HepG2 (cell line): ENCODE measurements at regions not wholly inside any gene's neighbourhood (a gene's known extent, or its start where the extent isn't known, plus 50 kb on each side); places are given as distances from the start of the nearest gene placed in this dataset.

Source experiments
- ATAC-seq: fragments of 200-7000 bp; cut with Tn5 transposase; 3 replicates; pipeline ENCODE4 v1.9.1; 2020; ENCODE audit warnings: mild to moderate bottlenecking, moderate library complexity
- BruUV-seq: library from RNA; stranded (reverse); fragments of 400-500 nt; replicated peaks from 2 replicates; lab custom pipeline; 2021; lab: Mats Ljungman, UMichigan
- CTCF ChIA-PET: fragments of 300-600 bp; formaldehyde crosslinking; extraction: SDS; loops from one replicate; lab custom pipeline; 2021; ENCODE audit warnings: low total read pairs, inconsistent platforms, low intra/inter-chr PET ratio; lab: Yijun Ruan, JAX
- POLR2A ChIA-PET: fragments of 350-600 bp; sonication (Branson Sonifier 250); formaldehyde crosslinking; loops from one replicate; lab custom pipeline; 2020; ENCODE audit warnings: antibody characterized with exemption, inconsistent platforms; lab: Yijun Ruan, JAX
- DNase-seq: peaks from one replicate; pipeline ENCODE4 v3.0.0-alpha.2; 2015; ENCODE audit warnings: low spot score
- FAIRE-seq: peaks from 3 replicates; lab custom pipeline; 2011; peaks lifted over from hg19 to GRCh38; lab: Jason Lieb, UNC
- H2AFZ ChIP-seq: one replicate; pipeline ENCODE4 v1.6.1; 2011; ENCODE audit warnings: low read length, inconsistent platforms
- H3K27ac ChIP-seq: fragments of 300-600 bp; 3 replicates; pipeline ENCODE4 v1.8.0; 2011; ENCODE audit warnings: mixed run types, mild to moderate bottlenecking, mixed read lengths, low read length, inconsistent platforms; ENCODE audit not compliant: insufficient read depth; ENCODE audit errors: extremely low read length
- H3K27me3 ChIP-seq, 2 experiments: fragments of 200-600 bp in 1 of 2; 2 replicates in 1 of 2; 3 replicates in 1 of 2; pipeline versions ENCODE4 v1.6.0 to v1.8.0; 2011; ENCODE audit warnings: low read length in 2 of 2, mild to moderate bottlenecking in 2 of 2, moderate library complexity in 2 of 2, inconsistent platforms in 1 of 2; ENCODE audit not compliant: insufficient read depth in 2 of 2, control insufficient read depth in 1 of 2
- H3K36me3 ChIP-seq, 2 experiments: fragments of 200-600 bp in 1 of 2; replicated peaks in 1 of 2; 2 replicates in 1 of 2; 3 replicates in 1 of 2; pipeline versions ENCODE4 v1.5.1 to v1.8.0; 2011; ENCODE audit warnings: low read length in 2 of 2, inconsistent platforms in 1 of 2; ENCODE audit not compliant: insufficient read depth in 2 of 2, control insufficient read depth in 1 of 2
- H3K4me1 ChIP-seq: 2 replicates; pipeline ENCODE4 v1.5.1; 2012; ENCODE audit warnings: low read length, inconsistent platforms; ENCODE audit not compliant: insufficient read depth
- H3K4me2 ChIP-seq: 2 replicates; pipeline ENCODE4 v1.6.0; 2011; ENCODE audit warnings: low read depth, low read length, inconsistent platforms
- H3K4me3 ChIP-seq, 3 experiments: fragments of 200-600 bp in 1 of 3; sonication (generic), shearing (Covaris generic) in 1 of 3; replicated peaks in 1 of 3; 2 replicates each; pipeline ENCODE4 v1.5.1; 2011 to 2016; ENCODE audit warnings: low read length in 3 of 3, inconsistent platforms in 2 of 3, low read depth in 2 of 3, mild to moderate bottlenecking in 2 of 3, control low read depth in 1 of 3, mixed read lengths in 1 of 3; ENCODE audit not compliant: insufficient read depth in 1 of 3
- H3K79me2 ChIP-seq: one replicate; pipeline ENCODE4 v1.6.1; 2011; ENCODE audit warnings: low read length, inconsistent platforms; ENCODE audit not compliant: insufficient read depth
- H3K9ac ChIP-seq: 2 replicates; pipeline ENCODE4 v1.6.0; 2011; ENCODE audit warnings: mild to moderate bottlenecking, low read depth, low read length, inconsistent platforms; ENCODE audit not compliant: insufficient read depth
- H3K9me3 ChIP-seq: 2 replicates; pipeline ENCODE4 v1.5.1; 2012; ENCODE audit warnings: mild to moderate bottlenecking, low read length
- H4K20me1 ChIP-seq: 2 replicates; pipeline ENCODE4 v1.6.0; 2011; ENCODE audit warnings: inconsistent platforms, mild to moderate bottlenecking, low read length, moderate library complexity; ENCODE audit not compliant: insufficient read depth
- CENPX ChIP-seq: sonication (generic); formaldehyde crosslinking; IDR thresholded peaks from 2 replicates; pipeline ENCODE4 v1.9.0; 2021; ENCODE audit warnings: mild to moderate bottlenecking, missing genetic modification reagents, moderate library complexity
- EEA1 ChIP-seq: sonication (generic); formaldehyde crosslinking; IDR thresholded peaks from 2 replicates; pipeline ENCODE4 v1.5.1; 2020; ENCODE audit warnings: mild to moderate bottlenecking, missing genetic modification reagents, borderline replicate concordance
- HNRNPL ChIP-seq: fragments of 200-400 bp; formaldehyde crosslinking; IDR thresholded peaks from 2 replicates; pipeline ENCODE4 v1.6.1; 2017; ENCODE audit warnings: mild to moderate bottlenecking, low read depth, low read length
- MEIS2 ChIP-seq: sonication (generic); formaldehyde crosslinking; IDR thresholded peaks from 2 replicates; pipeline ENCODE4 v1.9.0; 2021; ENCODE audit warnings: mild to moderate bottlenecking, missing genetic modification reagents
- MXD3 ChIP-seq: IDR thresholded peaks from 2 replicates; pipeline ENCODE4 v1.6.1; 2016; ENCODE audit warnings: mild to moderate bottlenecking, missing biosample characterization, missing genetic modification reagents
- PHF5A ChIP-seq: IDR thresholded peaks from one replicate; pipeline ENCODE4 v1.6.1; 2018; ENCODE audit warnings: low read depth, missing genetic modification reagents; ENCODE audit not compliant: unreplicated experiment
- RAD51 ChIP-seq: fragments of 450-650 bp; IDR thresholded peaks from 2 replicates; pipeline ENCODE4 v1.6.1; 2016; ENCODE audit warnings: borderline replicate concordance
- RERE ChIP-seq: IDR thresholded peaks from 2 replicates; pipeline ENCODE4 v1.6.1; 2016; ENCODE audit warnings: low read depth, missing genetic modification reagents, missing compliant biosample characterization
- REXO4 ChIP-seq: sonication (generic); formaldehyde crosslinking; IDR thresholded peaks from 2 replicates; pipeline ENCODE4 v1.8.0; 2022; ENCODE audit warnings: missing genetic modification reagents, mild to moderate bottlenecking, borderline replicate concordance
- SAP130 ChIP-seq: IDR thresholded peaks from 2 replicates; pipeline ENCODE4 v1.6.1; 2016; ENCODE audit warnings: low read depth
- ZBTB21 ChIP-seq: sonication (generic); formaldehyde crosslinking; IDR thresholded peaks from 2 replicates; pipeline ENCODE4 v1.4.0; 2020; ENCODE audit warnings: missing genetic modification reagents
- ZFP91 ChIP-seq: sonication (generic); formaldehyde crosslinking; IDR thresholded peaks from 2 replicates; pipeline ENCODE4 v1.9.0; 2022; ENCODE audit warnings: missing genetic modification reagents, mild to moderate bottlenecking, borderline replicate concordance
- ZNF138 ChIP-seq: sonication (generic); formaldehyde crosslinking; IDR thresholded peaks from 2 replicates; pipeline ENCODE4 v1.5.0; 2020; ENCODE audit warnings: mild to moderate bottlenecking, low read depth, missing genetic modification reagents
- ZNF382 ChIP-seq: sonication (generic); formaldehyde crosslinking; IDR thresholded peaks from 2 replicates; pipeline ENCODE4 v1.5.0; 2020; ENCODE audit warnings: missing genetic modification reagents, mild to moderate bottlenecking, borderline replicate concordance
- ZNF619 ChIP-seq: sonication (generic); formaldehyde crosslinking; IDR thresholded peaks from 2 replicates; pipeline ENCODE4 v1.4.0; 2020; ENCODE audit warnings: mild to moderate bottlenecking, missing genetic modification reagents
- ZNF691 ChIP-seq: sonication (generic); formaldehyde crosslinking; IDR thresholded peaks from 2 replicates; pipeline ENCODE4 v1.4.0; 2020; ENCODE audit warnings: missing genetic modification reagents, low read depth, mild to moderate bottlenecking, borderline replicate concordance
- ZNF7 ChIP-seq: IDR thresholded peaks from 2 replicates; pipeline ENCODE4 v1.6.1; 2016; ENCODE audit warnings: missing biosample characterization, missing genetic modification reagents
- WGBS: methylation state at CpG from one replicate; pipeline ENCODE4 v1.1.6; 2017; ENCODE audit warnings: low lambda C conversion rate; 5-methylcytosine and 5-hydroxymethylcytosine counted together
- in situ Hi-C: cut with HindIII; loops from 2 replicates; pipeline ENCODE4 v1.10.0; 2017; ENCODE audit warnings: low pct_unique_long_range_greater_than_20kb; ENCODE audit not compliant: extremely low pct_ligation_motif_present
- intact Hi-C: fragments of 100-400 bp; cut with micrococcal nuclease; formaldehyde crosslinking; loops from one replicate; pipeline ENCODE4 v1.10.0; 2022; ENCODE audit not compliant: unreplicated experiment

- ATAC-seq (no peak), FAIRE-seq (no peak), DNase-seq (no peak)
- Histone ChIP-seq H3K4me1 (no peaks in the 10 kb centered on the region), H3K36me3 (no peaks in the 10 kb centered on the region), H3K4me3 (no peak overlapping the region), H3K4me2 (no peak overlapping the region), H2AFZ (peak overlapping the region; percentile 15), H3K79me2 (no peaks in the 10 kb centered on the region), H3K27ac (no peak overlapping the region), H4K20me1 (no peaks in the 10 kb centered on the region), H3K9me3 (no peaks in the 10 kb centered on the region), H3K9ac (no peak overlapping the region), H3K27me3 (no peaks in the 10 kb centered on the region; a peak in 1 of 5 replicates)
- BruUV-seq = no TSS peak
- intact Hi-C loops = no loop called here
- in situ Hi-C loops = no loop called here
- no peak for TF ChIP-seq RERE (CRISPR knock-in tag)
- no peak for TF ChIP-seq ZNF382 (CRISPR knock-in tag)
- TF ChIP-seq CENPX (CRISPR knock-in tag) = no peak
- TF ChIP-seq RAD51 = no peak
- no peak for TF ChIP-seq ZNF138 (CRISPR knock-in tag)
- no peak for TF ChIP-seq SAP130 (CRISPR knock-in tag)
- TF ChIP-seq ZFP91 = no peak
- no peak for TF ChIP-seq MXD3 (CRISPR knock-in tag)
- no peak for TF ChIP-seq EEA1
- TF ChIP-seq ZNF7 (CRISPR knock-in tag) = no peak
- no peak for TF ChIP-seq PHF5A (CRISPR knock-in tag)
- no peak for TF ChIP-seq ZBTB21 (CRISPR knock-in tag)
- no peak for TF ChIP-seq REXO4 (CRISPR knock-in tag)
- no peak for TF ChIP-seq ZNF619 (CRISPR knock-in tag)
- TF ChIP-seq HNRNPL = no peak
- no peak for TF ChIP-seq MEIS2 (CRISPR knock-in tag)
- TF ChIP-seq ZNF691 = no peak
- ChIA-PET CTCF (no interaction called here), POLR2A (no interaction called here)
- 13% methylated on average over 8 of the region's 9 CpGs for WGBS
Measured at GRCh38 chr5:147055850-147056566, 177.5 kb upstream of the PPP2R2B start.
